Natural killer cell (primary cell): ENCODE measurements at regions not wholly inside any gene's neighbourhood (a gene's known extent, or its start where the extent isn't known, plus 50 kb on each side); places are given as distances from the start of the nearest gene placed in this dataset.

Experiments
- ATAC-seq, 3 donors: fragments of 150-1000 bp in 2 of 3; fragments of 200-7000 bp in 1 of 3; cut with Tn5 transposase; 1 replicate in 1 of 3; 2 replicates in 2 of 3; pipeline ENCODE4 v1.10.0; 2021; ENCODE audit warnings: mild to moderate bottlenecking in 2 of 3, moderate library complexity in 2 of 3
- DNase-seq, 2 donors: peaks; one replicate each; pipeline versions ENCODE4 v3.0.0 to v3.0.0-alpha.2; 2013 to 2021; ENCODE audit warnings: mixed read lengths in 1 of 2
- H3K27ac ChIP-seq: one replicate; pipeline ENCODE4 v1.5.1; 2013; ENCODE audit warnings: mild to moderate bottlenecking, low read length
- H3K27me3 ChIP-seq: one replicate; pipeline ENCODE4 v1.6.1; 2013; ENCODE audit warnings: low read length; ENCODE audit not compliant: control insufficient read depth, insufficient read depth
- H3K36me3 ChIP-seq: one replicate; pipeline ENCODE4 v1.6.1; 2013; ENCODE audit warnings: low read length; ENCODE audit not compliant: control insufficient read depth, insufficient read depth
- H3K4me1 ChIP-seq: one replicate; pipeline ENCODE4 v1.6.1; 2013; ENCODE audit warnings: low read length; ENCODE audit not compliant: control insufficient read depth, insufficient read depth
- H3K4me3 ChIP-seq: one replicate; pipeline ENCODE4 v1.5.1; 2013; ENCODE audit warnings: low read length
- H3K9me3 ChIP-seq: one replicate; pipeline ENCODE4 v1.6.1; 2013; ENCODE audit warnings: low read length; ENCODE audit not compliant: control insufficient read depth, insufficient read depth
- H3K27ac Mint-ChIP-seq, 2 donors: one replicate each; pipeline ENCODE4 v1.8.0; 2022; ENCODE audit warnings: mild to moderate bottlenecking in 2 of 2, mixed read lengths in 2 of 2, moderate library complexity in 1 of 2
- H3K27me3 Mint-ChIP-seq, 2 donors: one replicate each; pipeline ENCODE4 v1.8.0; 2022; ENCODE audit warnings: low read depth in 2 of 2, mixed read lengths in 2 of 2
- H3K36me3 Mint-ChIP-seq: one replicate; pipeline ENCODE4 v1.8.0; 2022; ENCODE audit warnings: mixed read lengths
- H3K4me1 Mint-ChIP-seq, 2 donors: one replicate each; pipeline ENCODE4 v1.8.0; 2022; ENCODE audit warnings: mixed read lengths in 2 of 2
- H3K4me3 Mint-ChIP-seq: one replicate; pipeline ENCODE4 v1.8.0; 2022; ENCODE audit warnings: mild to moderate bottlenecking, moderate library complexity, mixed read lengths
- H3K9me3 Mint-ChIP-seq, 2 donors: one replicate each; pipeline ENCODE4 v1.8.0; 2022; ENCODE audit warnings: mixed read lengths in 2 of 2
- WGBS: methylation state at CpG from one replicate; pipeline ENCODE4 v1.1.7; 2013; ENCODE audit warnings: missing lambda C conversion rate; ENCODE audit not compliant: insufficient coverage; 5-methylcytosine and 5-hydroxymethylcytosine counted together
- intact Hi-C: fragments of 100-400 bp; cut with micrococcal nuclease; formaldehyde crosslinking; loops from one replicate; pipeline ENCODE4 v1.14.2; 2022
- TF ChIP-seq, protein P1 (sequence below): fragments of 200-600 bp; IDR thresholded peaks from one replicate; pipeline ENCODE4 v1.8.0; 2022; ENCODE audit warnings: antibody characterized with exemption

DNA sequence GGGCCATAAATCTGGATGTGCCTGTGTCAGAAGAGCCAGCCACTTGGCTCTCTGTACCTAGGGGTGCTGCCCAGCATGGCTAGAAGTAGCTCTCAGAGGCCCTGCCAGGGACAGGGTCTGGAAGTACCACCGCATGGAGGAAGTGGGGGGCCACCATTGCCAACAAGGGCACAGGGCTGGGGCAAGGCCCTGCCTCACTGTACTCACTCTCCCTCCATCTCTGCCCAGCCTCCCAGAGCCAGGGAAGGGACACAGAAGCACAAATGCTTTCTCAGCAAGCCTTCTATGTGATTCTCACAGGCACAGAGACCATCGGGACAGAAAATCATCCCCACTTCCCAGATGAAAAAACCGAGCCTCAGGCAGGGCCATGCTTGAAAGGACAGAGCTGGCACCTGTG, 138.1 kb downstream of the C5orf15 start:
- no peaks in the 10 kb centered on the region for H3K27me3 ChIP-seq
- H3K9me3 ChIP-seq: no peaks in the 10 kb centered on the region
- DNase-seq (no peak), ATAC-seq (no peak)
- intact Hi-C loops: no loop called here
- no peaks in the 10 kb centered on the region for H3K36me3 Mint-ChIP-seq
- peaks cover 10 to 13% of the 10 kb centered on the region in 2 donors for H3K4me1 Mint-ChIP-seq
- H3K4me1 ChIP-seq: peaks cover 17% of the 10 kb centered on the region
- no peak overlapping the region for H3K4me3 Mint-ChIP-seq
- no peak overlapping the region for H3K4me3 ChIP-seq
- no peak overlapping the region for H3K27ac ChIP-seq
- TF ChIP-seq, protein P1, sequence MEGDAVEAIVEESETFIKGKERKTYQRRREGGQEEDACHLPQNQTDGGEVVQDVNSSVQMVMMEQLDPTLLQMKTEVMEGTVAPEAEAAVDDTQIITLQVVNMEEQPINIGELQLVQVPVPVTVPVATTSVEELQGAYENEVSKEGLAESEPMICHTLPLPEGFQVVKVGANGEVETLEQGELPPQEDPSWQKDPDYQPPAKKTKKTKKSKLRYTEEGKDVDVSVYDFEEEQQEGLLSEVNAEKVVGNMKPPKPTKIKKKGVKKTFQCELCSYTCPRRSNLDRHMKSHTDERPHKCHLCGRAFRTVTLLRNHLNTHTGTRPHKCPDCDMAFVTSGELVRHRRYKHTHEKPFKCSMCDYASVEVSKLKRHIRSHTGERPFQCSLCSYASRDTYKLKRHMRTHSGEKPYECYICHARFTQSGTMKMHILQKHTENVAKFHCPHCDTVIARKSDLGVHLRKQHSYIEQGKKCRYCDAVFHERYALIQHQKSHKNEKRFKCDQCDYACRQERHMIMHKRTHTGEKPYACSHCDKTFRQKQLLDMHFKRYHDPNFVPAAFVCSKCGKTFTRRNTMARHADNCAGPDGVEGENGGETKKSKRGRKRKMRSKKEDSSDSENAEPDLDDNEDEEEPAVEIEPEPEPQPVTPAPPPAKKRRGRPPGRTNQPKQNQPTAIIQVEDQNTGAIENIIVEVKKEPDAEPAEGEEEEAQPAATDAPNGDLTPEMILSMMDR: no peak
- H3K27me3 Mint-ChIP-seq: peaks cover 8 to 10% of the 10 kb centered on the region in 2 donors
- H3K36me3 ChIP-seq: no peaks in the 10 kb centered on the region
- H3K27ac Mint-ChIP-seq: no peak overlapping the region
- WGBS: 83% methylated on average over 3 of the region's 3 CpGs
- H3K9me3 Mint-ChIP-seq: no peaks in the 10 kb centered on the region

DNA sequence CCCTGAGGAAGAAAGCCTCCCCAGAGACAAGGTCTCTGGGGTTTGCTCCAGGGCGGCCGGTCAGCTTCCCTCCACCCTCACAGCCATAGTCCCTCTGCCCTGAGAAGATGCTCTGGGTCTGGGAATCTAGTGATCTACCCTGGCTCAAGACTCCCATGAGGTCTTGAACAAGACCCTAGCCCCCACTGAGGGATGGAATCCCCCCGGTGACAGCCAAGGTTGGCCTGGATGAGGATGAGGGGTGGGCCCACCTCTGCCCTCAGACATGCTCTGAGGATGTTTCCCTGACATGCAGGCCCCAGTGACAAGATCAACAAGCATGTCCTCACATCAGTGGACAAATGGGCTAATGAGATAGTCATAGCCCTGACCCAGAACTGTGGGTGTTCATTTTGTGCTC, 138.6 kb downstream of the C5orf15 start:
- H3K36me3 ChIP-seq: no peaks in the 10 kb centered on the region
- DNase-seq (no peak), ATAC-seq (no peak)
- Mint-ChIP-seq H3K36me3 (no peaks in the 10 kb centered on the region), H3K27ac (no peak overlapping the region), H3K9me3 (no peaks in the 10 kb centered on the region), H3K27me3 (peaks cover 8 to 10% of the 10 kb centered on the region in 2 donors), H3K4me1 (peaks cover 14 to 18% of the 10 kb centered on the region in 2 donors), H3K4me3 (no peak overlapping the region)
- WGBS: 83% methylated on average over 3 of the region's 3 CpGs
- intact Hi-C loops: no loop called here
- no peak overlapping the region for H3K4me3 ChIP-seq
- peaks cover 22% of the 10 kb centered on the region for H3K4me1 ChIP-seq
- TF ChIP-seq, protein P1: no peak
- H3K27me3 ChIP-seq: no peaks in the 10 kb centered on the region
- H3K9me3 ChIP-seq: no peaks in the 10 kb centered on the region
- H3K27ac ChIP-seq: no peak overlapping the region

DNA sequence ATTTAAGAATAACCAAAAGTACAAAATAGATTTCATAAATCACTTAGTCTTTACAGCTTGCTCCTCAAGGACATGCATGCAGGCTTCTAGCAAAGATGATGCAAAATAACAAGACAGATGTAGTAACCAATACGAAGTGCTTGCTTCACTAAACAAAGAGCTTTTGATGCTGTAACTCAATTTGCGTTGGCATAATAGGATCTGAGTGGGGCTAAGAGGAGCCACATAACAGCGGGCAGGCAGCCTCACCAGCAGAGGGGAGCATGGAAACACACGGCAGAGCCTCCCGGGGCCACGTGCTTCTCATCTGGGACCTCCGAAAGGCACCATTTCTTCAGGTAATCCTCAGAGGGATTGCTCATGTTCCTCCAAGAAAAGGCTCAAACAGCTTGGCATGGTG, 139.7 kb downstream of the C5orf15 start:
- Histone ChIP-seq H3K27ac (no peak overlapping the region), H3K4me3 (no peak overlapping the region), H3K4me1 (peaks cover 29% of the 10 kb centered on the region), H3K9me3 (no peaks in the 10 kb centered on the region), H3K27me3 (no peaks in the 10 kb centered on the region), H3K36me3 (no peaks in the 10 kb centered on the region)
- H3K27ac Mint-ChIP-seq: no peak overlapping the region
- no peak for ATAC-seq
- H3K4me1 Mint-ChIP-seq: peaks cover 18% of the 10 kb centered on the region in 2 donors
- peaks cover 4 to 7% of the 10 kb centered on the region in 2 donors for H3K27me3 Mint-ChIP-seq
- no peaks in the 10 kb centered on the region for H3K36me3 Mint-ChIP-seq
- H3K4me3 Mint-ChIP-seq: no peak overlapping the region
- TF ChIP-seq, protein P1: no peak
- intact Hi-C loops: no loop called here
- WGBS: 83% methylated on average over 7 of the region's 7 CpGs
- no peaks in the 10 kb centered on the region for H3K9me3 Mint-ChIP-seq
- no peak for DNase-seq

DNA sequence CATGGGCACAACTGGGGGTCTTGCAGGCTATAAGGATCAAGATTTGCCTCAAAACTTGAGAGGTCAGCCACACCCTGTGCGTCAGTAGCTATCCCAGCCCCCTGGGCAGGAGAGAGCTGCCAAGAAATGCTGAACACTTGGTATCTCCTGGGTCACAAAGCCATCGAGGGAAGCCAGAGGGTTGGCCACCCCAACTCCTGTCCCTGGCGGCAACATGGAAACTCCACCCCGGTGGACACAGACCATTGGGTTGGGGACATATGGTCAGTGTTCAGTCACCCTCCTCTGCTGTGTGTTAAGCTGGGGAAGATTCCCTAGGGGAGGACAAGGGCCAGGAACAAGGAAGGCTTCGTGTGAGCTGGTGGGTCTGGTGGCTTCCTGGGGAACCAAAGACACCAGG, 140.6 kb downstream of the C5orf15 start:
- H3K4me3 Mint-ChIP-seq: no peak overlapping the region
- WGBS: 89% methylated on average over 4 of the region's 5 CpGs
- H3K4me3 ChIP-seq: no peak overlapping the region
- ATAC-seq (no peak), DNase-seq (no peak)
- intact Hi-C loops: no loop called here
- H3K36me3 Mint-ChIP-seq: no peaks in the 10 kb centered on the region
- peaks cover 18% of the 10 kb centered on the region in 2 donors for H3K4me1 Mint-ChIP-seq
- H3K9me3 Mint-ChIP-seq: no peaks in the 10 kb centered on the region
- TF ChIP-seq, protein P1: no peak
- no peak overlapping the region for H3K27ac ChIP-seq
- no peak overlapping the region for H3K27ac Mint-ChIP-seq
- H3K27me3 ChIP-seq: no peaks in the 10 kb centered on the region
- peaks cover 29% of the 10 kb centered on the region for H3K4me1 ChIP-seq
- H3K27me3 Mint-ChIP-seq: peaks cover 1 to 9% of the 10 kb centered on the region in 2 donors
- no peaks in the 10 kb centered on the region for H3K9me3 ChIP-seq
- H3K36me3 ChIP-seq: no peaks in the 10 kb centered on the region
